SKM-1 (cell line): ENCODE measurements at regions not wholly inside any gene's neighbourhood (a gene's known extent, or its start where the extent isn't known, plus 50 kb on each side); places are given as distances from the start of the nearest gene placed in this dataset.

Experiments
- DNase-seq: peaks from one replicate; lab custom pipeline; 2025; ENCODE audit not compliant: unreplicated experiment; lab: John Stamatoyannopoulos, UW

- DNase-seq, result no peak
Observed at GRCh38 chr12:127399451-127399850, 867.5 kb upstream of the TMEM132C start.

- DNase-seq, result no peak
Observed at GRCh38 chr12:127400221-127400620, 866.7 kb upstream of the TMEM132C start.

DNA sequence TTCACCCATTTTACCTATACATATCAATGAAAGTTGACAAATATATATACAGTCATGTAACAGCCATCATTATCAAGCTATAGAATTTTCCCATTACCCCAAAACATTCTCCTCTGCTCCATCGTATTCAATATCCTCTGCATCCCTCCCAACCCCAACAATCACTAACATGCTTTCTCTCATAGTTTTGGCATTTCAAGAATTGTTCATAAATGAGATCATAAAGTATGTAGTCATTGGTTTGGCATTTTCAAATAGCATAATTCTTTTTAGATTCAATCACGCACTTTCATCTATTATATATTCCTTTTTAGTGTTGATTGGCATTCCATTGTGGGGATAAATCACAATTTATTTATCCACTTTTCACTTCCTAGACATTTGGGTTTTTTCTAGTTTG lies 866.0 kb upstream of the TMEM132C start:
- DNase-seq, result no peak

- DNase-seq, result no peak
Observed at GRCh38 chr12:127401536-127401935, 865.4 kb upstream of the TMEM132C start.

GRCh38 chr12:127411166-127411915 lies 855.6 kb upstream of the TMEM132C start:
- DNase-seq, result no peak

GRCh38 chr12:127411981-127412380 lies 855.0 kb upstream of the TMEM132C start:
- no peak for DNase-seq

DNA sequence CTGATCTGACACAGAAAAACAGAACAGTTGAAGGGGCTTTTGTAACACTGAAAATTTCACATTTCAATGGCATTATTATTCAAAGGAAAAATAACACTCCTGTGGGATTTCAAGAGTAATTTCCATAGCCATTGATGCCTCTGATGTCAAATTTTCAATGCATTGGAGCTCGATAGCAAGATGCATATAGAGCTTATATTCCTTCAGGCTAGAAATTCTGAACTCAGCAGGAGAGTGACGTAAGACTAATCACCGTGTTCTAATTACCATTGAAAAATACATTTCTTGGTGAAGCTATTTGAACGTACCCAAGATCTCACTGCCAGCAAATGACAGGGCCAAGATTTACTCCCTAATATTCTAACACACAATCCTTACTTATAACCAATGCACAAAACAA lies 854.1 kb upstream of the TMEM132C start:
- DNase-seq, result no peak

DNA sequence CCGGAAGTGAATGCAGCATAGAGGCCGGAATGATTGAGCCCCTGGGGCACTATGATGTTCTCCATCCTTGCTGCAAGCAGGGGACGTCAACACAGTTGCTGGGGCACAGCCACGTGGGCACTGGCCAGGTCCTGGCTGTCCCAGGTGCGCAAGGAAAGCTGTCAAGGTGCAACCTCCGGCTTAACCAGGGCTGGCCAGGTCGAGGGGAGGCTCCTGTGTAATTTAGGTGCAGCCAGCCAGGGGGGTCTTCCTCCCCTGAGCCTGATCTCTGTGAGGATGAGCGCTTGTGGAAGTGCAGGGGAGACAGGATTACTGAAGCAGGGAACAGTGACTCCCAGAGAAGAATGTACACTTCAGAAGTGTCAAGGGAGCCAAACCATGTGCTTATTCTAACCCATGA lies 852.8 kb upstream of the TMEM132C start:
- no peak for DNase-seq

DNA sequence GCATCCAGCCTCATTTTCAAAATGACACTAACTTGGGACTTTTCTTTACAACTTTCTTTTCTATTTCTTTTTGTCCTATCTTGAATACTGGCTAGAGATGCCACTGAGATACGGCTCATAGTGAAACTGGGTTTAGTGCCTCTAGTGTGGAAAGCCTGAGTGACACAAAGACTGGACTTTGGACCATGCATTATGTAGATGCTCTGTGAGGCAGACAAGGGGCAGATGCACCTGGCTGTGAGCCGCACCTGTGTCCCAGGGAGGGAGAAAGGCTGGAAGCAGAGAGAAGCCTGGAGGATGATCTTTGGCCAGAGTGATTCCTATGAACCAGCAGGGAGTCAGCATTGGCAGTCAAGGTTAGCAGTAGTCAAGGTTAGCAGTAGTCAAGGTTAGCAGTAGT lies 852.3 kb upstream of the TMEM132C start:
- DNase-seq, result no peak

- DNase-seq, result no peak
Observed at GRCh38 chr12:127416796-127417195, 850.2 kb upstream of the TMEM132C start.

DNA sequence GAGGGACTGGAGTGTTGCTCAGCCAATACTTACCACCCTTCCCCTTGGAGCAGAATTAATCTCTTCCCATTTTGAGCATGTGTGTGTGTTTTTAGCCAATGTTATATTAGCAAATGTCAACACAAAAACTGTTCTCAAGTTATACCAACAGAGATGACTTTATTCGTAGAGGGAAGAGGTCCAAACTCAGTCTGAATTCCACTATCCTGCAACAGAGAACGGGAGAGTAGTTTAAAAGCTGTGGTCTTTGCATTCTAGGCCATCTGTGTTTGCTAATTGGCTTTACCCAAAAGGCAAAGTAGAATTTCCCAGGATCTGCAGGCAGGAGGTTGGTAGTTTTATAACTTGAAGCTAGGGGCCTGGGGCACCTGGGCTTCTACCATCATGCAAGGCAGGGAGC lies 847.9 kb upstream of the TMEM132C start:
- DNase-seq, result no peak

DNA sequence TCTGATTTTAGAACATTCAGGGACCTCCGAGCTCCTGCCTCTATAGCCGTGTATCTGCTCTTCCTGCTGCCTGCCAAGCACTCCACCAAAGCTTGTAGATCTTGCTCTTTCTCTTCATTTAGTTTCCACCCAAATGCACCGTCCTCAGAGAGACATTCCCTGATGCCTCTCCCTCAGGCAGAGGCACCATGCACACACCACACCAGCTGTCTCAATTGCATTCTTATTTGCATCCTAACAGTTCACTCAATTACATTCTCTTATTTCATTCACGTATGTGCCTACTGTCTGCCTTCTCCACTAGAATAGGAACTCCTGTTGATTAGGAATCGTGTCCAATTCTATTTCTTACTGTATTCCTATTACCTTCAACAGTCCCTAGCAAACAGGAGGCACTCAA lies 845.4 kb upstream of the TMEM132C start:
- DNase-seq, result no peak

DNA sequence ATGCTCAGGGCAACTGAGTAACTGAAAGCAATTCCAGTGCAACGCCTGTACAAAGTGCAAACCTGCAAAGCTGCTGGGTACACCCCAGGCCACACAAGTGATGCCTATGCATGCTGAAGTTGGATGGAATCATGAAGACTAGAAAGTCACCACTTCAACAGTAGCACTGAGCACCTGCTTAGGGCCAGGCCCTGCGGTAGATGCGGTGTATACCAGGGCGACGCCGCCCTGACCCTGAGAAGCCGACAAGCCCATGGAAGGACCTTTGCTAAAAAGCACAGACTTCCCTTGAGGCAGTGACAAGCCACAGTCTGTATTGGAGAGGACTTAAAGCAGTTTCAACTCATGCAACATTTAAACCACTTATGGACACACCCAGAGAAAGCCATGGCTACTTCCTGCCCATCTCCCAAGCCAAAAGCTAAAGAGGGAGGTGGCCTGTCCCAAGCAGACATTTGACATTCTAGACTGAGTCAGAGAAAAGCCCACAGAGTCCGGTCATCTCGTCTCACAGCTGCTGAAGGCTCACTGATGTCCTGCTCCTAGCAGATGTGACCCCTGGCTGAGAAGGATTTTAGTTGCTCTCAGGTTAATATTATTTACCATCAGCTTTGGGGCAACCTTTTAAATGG lies 843.9 kb upstream of the TMEM132C start:
- no peak for DNase-seq

GRCh38 chr12:127425474-127425873 lies 841.5 kb upstream of the TMEM132C start:
- no peak for DNase-seq

DNA sequence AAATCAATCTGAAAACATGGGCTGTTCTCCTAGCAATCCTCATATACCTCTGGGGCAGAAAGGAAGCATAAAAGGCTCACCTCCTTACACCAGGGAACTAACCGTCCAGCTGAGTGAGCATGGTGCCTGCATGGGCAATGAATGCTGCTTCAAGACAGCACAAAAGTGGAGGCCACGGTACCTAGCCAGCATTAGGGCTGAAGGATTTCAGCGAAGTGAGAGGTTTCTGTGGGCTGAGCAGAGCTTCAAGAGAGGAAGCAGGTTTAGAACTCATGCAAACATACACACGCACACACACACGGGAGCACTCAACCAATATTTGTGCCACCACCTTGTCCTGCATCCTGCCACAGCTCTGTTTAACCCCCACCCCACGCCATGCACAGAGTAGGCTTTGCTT lies 838.5 kb upstream of the TMEM132C start:
- DNase-seq, result no peak

- DNase-seq, result no peak
Observed at GRCh38 chr12:127429551-127430285, 837.3 kb upstream of the TMEM132C start.

DNA sequence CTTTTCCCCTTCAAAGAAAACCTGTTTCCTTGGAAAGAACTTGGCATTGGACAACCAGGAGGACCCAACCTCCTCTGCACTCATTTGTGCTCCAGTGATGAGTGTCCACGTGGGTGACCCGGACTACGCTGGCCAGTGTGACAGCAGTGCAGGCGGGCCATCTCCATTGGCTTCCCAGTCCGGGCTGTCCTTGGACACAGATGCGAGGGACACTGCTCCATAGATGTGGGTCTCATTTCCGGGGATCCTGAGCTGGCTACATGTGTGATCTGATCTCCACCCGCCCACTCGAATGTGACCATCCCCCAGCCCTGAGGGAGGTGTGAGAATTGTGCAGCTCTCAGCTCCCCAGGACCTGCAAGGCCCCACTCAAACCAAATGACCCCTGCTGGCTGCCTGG lies 836.6 kb upstream of the TMEM132C start:
- no peak for DNase-seq

GRCh38 chr12:127431177-127431576 lies 835.8 kb upstream of the TMEM132C start:
- no peak for DNase-seq

- DNase-seq, result no peak
Observed at GRCh38 chr12:127431594-127431993, 835.4 kb upstream of the TMEM132C start.

- no peak for DNase-seq
Observed at GRCh38 chr12:127435439-127435838, 831.5 kb upstream of the TMEM132C start.

DNA sequence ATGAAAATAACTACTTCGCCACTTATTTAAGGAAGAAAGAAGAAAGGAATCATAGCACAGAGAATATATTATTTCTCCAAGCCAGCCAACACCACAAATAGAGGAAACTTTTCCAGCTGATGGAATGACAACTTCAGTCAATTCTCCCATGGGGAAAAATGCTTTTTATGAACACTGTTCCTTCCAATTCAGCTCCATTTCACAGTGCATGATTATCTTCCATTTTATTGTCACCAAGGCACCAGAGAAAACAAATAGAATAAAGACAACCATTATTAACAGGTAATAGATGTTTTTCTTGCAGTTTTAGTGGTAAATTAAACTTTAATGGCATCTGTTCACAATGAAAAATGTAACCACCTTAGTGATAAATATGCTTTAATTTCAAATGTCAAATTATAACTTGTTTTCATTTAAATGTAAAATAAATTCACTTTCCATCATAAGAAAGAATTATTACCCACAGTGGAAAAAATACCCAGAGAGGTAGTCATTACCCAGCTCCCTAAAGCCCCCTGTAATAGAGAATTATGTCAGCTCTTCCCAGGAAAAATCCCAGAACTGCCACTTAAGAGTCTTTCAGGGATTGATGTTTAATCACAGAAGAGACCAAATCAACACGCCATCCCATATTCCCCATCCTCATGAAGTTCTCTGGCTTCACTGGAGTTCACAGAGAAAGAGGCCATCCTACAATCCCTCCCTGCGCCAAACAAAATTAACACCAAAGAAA lies 828.3 kb upstream of the TMEM132C start:
- no peak for DNase-seq
